Hepatocyte (in vitro differentiated cells): ENCODE measurements at regions not wholly inside any gene's neighbourhood (a gene's known extent, or its start where the extent isn't known, plus 50 kb on each side); places are given as distances from the start of the nearest gene placed in this dataset.

Experiments
- DNase-seq: peaks from one replicate; pipeline ENCODE4 v3.0.0-alpha.2; 2016; ENCODE audit warnings: low spot score
- H2AFZ ChIP-seq: fragments of 200-600 bp; sonication (generic); 2 replicates; pipeline ENCODE4 v1.6.0; 2016; ENCODE audit warnings: antibody characterized with exemption, mild to moderate bottlenecking
- H3K27ac ChIP-seq: fragments of 200-600 bp; sonication (generic); 2 replicates; pipeline ENCODE4 v1.5.1; 2016; ENCODE audit warnings: mild to moderate bottlenecking
- H3K27me3 ChIP-seq: fragments of 200-600 bp; sonication (generic); 2 replicates; pipeline ENCODE4 v1.6.1; 2016
- H3K36me3 ChIP-seq: fragments of 200-600 bp; sonication (generic); replicated peaks from 2 replicates; pipeline ENCODE4 v1.5.1; 2016; ENCODE audit warnings: low read depth; ENCODE audit not compliant: insufficient read depth
- H3K4me1 ChIP-seq: fragments of 200-600 bp; sonication (generic); 2 replicates; pipeline ENCODE4 v1.5.1; 2016; ENCODE audit warnings: mild to moderate bottlenecking, moderate library complexity; ENCODE audit not compliant: insufficient read depth
- H3K4me2 ChIP-seq: fragments of 200-600 bp; sonication (generic); 2 replicates; pipeline ENCODE4 v1.6.0; 2016
- H3K4me3 ChIP-seq: fragments of 200-600 bp; sonication (generic); 2 replicates; pipeline ENCODE4 v1.5.1; 2016; ENCODE audit warnings: mild to moderate bottlenecking
- H3K79me2 ChIP-seq: fragments of 200-600 bp; sonication (generic); 2 replicates; pipeline ENCODE4 v1.6.0; 2017; ENCODE audit warnings: mild to moderate bottlenecking
- H3K9me2 ChIP-seq: fragments of 200-600 bp; sonication (generic); replicated peaks from 2 replicates; pipeline ENCODE4 v1.6.0; 2017; ENCODE audit warnings: mild to moderate bottlenecking; ENCODE audit not compliant: insufficient read depth
- H3K9me3 ChIP-seq: fragments of 200-600 bp; sonication (generic); 2 replicates; pipeline ENCODE4 v1.5.1; 2016; ENCODE audit warnings: low read depth, mild to moderate bottlenecking
- H4K20me1 ChIP-seq: fragments of 200-600 bp; sonication (generic); 2 replicates; pipeline ENCODE4 v1.6.0; 2016; ENCODE audit warnings: mild to moderate bottlenecking; ENCODE audit not compliant: insufficient read depth, poor library complexity, severe bottlenecking
- CTCF ChIP-seq: fragments of 200-600 bp; sonication (generic); IDR thresholded peaks from 2 replicates; pipeline ENCODE4 v1.5.1; 2016; ENCODE audit warnings: antibody characterized with exemption, mild to moderate bottlenecking; ENCODE audit not compliant: poor library complexity
- EZH2 ChIP-seq: fragments of 200-600 bp; sonication (generic); IDR thresholded peaks from 2 replicates; pipeline ENCODE4 v1.6.1; 2016; ENCODE audit warnings: antibody characterized with exemption, mild to moderate bottlenecking, borderline replicate concordance
- EZH2phosphoT487 ChIP-seq: fragments of 200-600 bp; sonication (generic); IDR thresholded peaks from one replicate; pipeline ENCODE4 v1.6.1; 2018; ENCODE audit warnings: antibody characterized with exemption, mild to moderate bottlenecking, low read depth, moderate library complexity; ENCODE audit not compliant: unreplicated experiment, severe bottlenecking
- WGBS: methylation state at CpG from one replicate; pipeline ENCODE4 v1.1.6; 2016; ENCODE audit warnings: low lambda C conversion rate; ENCODE audit errors: missing lambda C conversion rate; 5-methylcytosine and 5-hydroxymethylcytosine counted together

GRCh38 chr4:13184199-13184598 is 299.9 kb downstream of the RAB28 start:
- Histone ChIP-seq H4K20me1 (no peaks in the 10 kb centered on the region), H3K9me2 (no peaks in the 10 kb centered on the region), H3K36me3 (no peaks in the 10 kb centered on the region), H2AFZ (no peak overlapping the region), H3K4me2 (no peak overlapping the region), H3K27me3 (no peaks in the 10 kb centered on the region), H3K9me3 (no peaks in the 10 kb centered on the region), H3K27ac (no peak overlapping the region), H3K4me3 (no peak overlapping the region), H3K4me1 (no peaks in the 10 kb centered on the region), H3K79me2 (no peaks in the 10 kb centered on the region)
- TF ChIP-seq EZH2phosphoT487: no peak
- TF ChIP-seq CTCF: no peak
- WGBS: 91% methylated on average over 2 of the region's 2 CpGs
- no peak for DNase-seq

GRCh38 chr4:13182133-13182532 is 302.0 kb downstream of the RAB28 start:
- Histone ChIP-seq H3K27ac (no peak overlapping the region), H3K9me3 (no peaks in the 10 kb centered on the region), H3K4me3 (no peak overlapping the region), H3K79me2 (no peaks in the 10 kb centered on the region), H3K9me2 (no peaks in the 10 kb centered on the region), H3K4me2 (no peak overlapping the region), H3K36me3 (no peaks in the 10 kb centered on the region), H4K20me1 (no peaks in the 10 kb centered on the region), H3K4me1 (no peaks in the 10 kb centered on the region), H2AFZ (no peak overlapping the region), H3K27me3 (no peaks in the 10 kb centered on the region)
- no peak for DNase-seq
- TF ChIP-seq EZH2phosphoT487 (no peak), EZH2 (no peak), CTCF (no peak)

GRCh38 chr4:13181681-13182080 is 302.5 kb downstream of the RAB28 start:
- 92% methylated on average over 4 of the region's 4 CpGs for WGBS
- no peaks in the 10 kb centered on the region for H4K20me1 ChIP-seq
- no peaks in the 10 kb centered on the region for H3K36me3 ChIP-seq
- no peaks in the 10 kb centered on the region for H3K27me3 ChIP-seq
- no peaks in the 10 kb centered on the region for H3K9me2 ChIP-seq
- DNase-seq: no peak
- no peaks in the 10 kb centered on the region for H3K4me1 ChIP-seq
- H3K4me2 ChIP-seq: no peak overlapping the region
- no peak overlapping the region for H3K27ac ChIP-seq
- TF ChIP-seq EZH2phosphoT487 (no peak), CTCF (no peak), EZH2 (no peak)
- no peaks in the 10 kb centered on the region for H3K79me2 ChIP-seq
- no peak overlapping the region for H3K4me3 ChIP-seq
- no peaks in the 10 kb centered on the region for H3K9me3 ChIP-seq
- no peak overlapping the region for H2AFZ ChIP-seq

- Histone ChIP-seq H2AFZ (no peak overlapping the region), H3K4me1 (no peaks in the 10 kb centered on the region)
- no peak for DNase-seq
Observed at GRCh38 chr4:13180701-13181100, 303.4 kb downstream of the RAB28 start.

More at GRCh38 chr4:13180701-13181100, 303.4 kb downstream of the RAB28 start:
- Histone ChIP-seq H3K9me2 (no peaks in the 10 kb centered on the region), H3K27me3 (no peaks in the 10 kb centered on the region), H4K20me1 (no peaks in the 10 kb centered on the region), H3K79me2 (no peaks in the 10 kb centered on the region), H3K9me3 (no peaks in the 10 kb centered on the region), H3K27ac (no peak overlapping the region), H3K4me3 (no peak overlapping the region), H3K36me3 (no peaks in the 10 kb centered on the region), H3K4me2 (no peak overlapping the region)
- TF ChIP-seq EZH2 (no peak), EZH2phosphoT487 (no peak), CTCF (no peak)
